ENCODE measurements at regions not wholly inside any gene's neighbourhood (a gene's known extent, or its start where the extent isn't known, plus 50 kb on each side); places are given as distances from the start of the nearest gene placed in this dataset.

DNA sequence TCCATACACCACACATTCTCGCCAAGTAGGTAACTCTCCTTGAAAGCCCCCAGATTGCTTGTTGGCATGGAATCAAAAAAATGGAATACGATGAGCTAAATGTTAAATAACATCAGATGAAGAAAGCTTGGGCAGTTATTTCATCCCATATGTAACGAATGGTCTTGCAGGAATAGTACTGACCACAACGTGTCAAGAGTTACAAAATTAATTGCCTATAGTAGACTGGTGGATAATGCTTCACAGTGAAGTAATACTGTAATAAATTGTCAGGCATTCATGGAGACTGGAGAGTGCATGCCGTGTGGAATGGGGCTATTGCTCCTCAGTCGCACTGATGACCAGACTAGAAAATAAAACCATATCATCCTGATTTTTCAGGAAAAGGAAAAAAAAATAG is 1628.7 kb downstream of the MAT2B start:
- no peak overlapping the region for H3K4me3 ChIP-seq (ENCODE audit: low read depth, low read length)
- DNase-seq (ENCODE audit: low read depth), result no peak
- TF ChIP-seq POLR2A (IDR thresholded peaks at IDR 0.05; ENCODE audit: extremely low read depth, insufficient read length) (no peak), MYC (IDR thresholded peaks at IDR 0.05; ENCODE audit: low read depth, low read length) (no peak)
- TF ChIP-seq, protein P1, sequence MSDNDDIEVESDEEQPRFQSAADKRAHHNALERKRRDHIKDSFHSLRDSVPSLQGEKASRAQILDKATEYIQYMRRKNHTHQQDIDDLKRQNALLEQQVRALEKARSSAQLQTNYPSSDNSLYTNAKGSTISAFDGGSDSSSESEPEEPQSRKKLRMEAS (IDR thresholded peaks at IDR 0.05; ENCODE audit: low read depth, low read length), result no peak

DNA sequence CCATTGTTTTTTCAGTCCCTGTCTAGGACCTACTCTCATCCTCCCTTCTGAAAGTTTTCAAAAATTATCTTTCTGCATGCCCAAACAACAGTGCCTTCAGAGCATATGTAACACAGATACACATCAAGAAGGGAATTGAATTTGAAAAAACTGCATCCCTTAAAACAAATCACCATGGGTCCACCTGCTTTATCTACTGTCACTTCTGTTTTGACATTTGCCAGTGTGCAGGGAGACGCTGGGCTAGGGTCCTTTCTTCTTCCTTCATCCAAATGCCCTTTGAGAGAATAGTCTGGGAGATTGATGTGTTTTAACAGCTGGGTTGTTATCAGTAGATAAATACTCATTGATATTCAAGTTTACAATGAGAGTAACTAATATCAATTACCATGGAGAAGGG is 1630.1 kb downstream of the MAT2B start:
- DNase-seq (ENCODE audit: low read depth), result no peak
- H3K4me3 ChIP-seq (ENCODE audit: low read depth, low read length), result no peak overlapping the region
- TF ChIP-seq POLR2A (IDR thresholded peaks at IDR 0.05; ENCODE audit: extremely low read depth, insufficient read length), result no peak
- TF ChIP-seq MYC (IDR thresholded peaks at IDR 0.05; ENCODE audit: low read depth, low read length), result no peak
- TF ChIP-seq, protein P2, sequence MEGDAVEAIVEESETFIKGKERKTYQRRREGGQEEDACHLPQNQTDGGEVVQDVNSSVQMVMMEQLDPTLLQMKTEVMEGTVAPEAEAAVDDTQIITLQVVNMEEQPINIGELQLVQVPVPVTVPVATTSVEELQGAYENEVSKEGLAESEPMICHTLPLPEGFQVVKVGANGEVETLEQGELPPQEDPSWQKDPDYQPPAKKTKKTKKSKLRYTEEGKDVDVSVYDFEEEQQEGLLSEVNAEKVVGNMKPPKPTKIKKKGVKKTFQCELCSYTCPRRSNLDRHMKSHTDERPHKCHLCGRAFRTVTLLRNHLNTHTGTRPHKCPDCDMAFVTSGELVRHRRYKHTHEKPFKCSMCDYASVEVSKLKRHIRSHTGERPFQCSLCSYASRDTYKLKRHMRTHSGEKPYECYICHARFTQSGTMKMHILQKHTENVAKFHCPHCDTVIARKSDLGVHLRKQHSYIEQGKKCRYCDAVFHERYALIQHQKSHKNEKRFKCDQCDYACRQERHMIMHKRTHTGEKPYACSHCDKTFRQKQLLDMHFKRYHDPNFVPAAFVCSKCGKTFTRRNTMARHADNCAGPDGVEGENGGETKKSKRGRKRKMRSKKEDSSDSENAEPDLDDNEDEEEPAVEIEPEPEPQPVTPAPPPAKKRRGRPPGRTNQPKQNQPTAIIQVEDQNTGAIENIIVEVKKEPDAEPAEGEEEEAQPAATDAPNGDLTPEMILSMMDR (IDR thresholded peaks at IDR 0.05; ENCODE audit: low read depth, low read length), result no peak
- TF ChIP-seq, protein P1 (IDR thresholded peaks at IDR 0.05; ENCODE audit: low read depth, low read length), result no peak

DNA sequence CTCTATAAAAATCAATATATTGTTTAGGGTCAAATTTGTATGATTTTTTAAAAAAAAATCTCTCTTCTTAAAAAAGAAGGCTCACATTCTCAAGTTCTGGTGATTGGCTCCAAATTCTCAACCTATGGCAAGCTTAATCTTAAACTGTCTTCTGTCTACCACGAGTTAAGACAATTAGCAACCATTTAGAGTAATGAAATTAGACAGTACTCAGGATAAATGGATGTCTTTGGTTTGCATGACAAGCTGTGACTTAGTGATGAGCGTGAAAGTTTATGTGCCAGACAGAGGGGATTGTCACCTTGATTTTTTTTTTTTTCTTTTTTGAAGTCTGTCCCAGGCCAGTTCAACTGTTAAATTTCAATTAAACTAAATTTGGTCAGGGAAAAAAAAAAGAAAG is 1632.3 kb downstream of the MAT2B start:
- TF ChIP-seq, protein P1 (IDR thresholded peaks at IDR 0.05; ENCODE audit: low read depth, low read length), result no peak
- TF ChIP-seq, protein P2 (IDR thresholded peaks at IDR 0.05; ENCODE audit: low read depth, low read length), result no peak
- no peak for TF ChIP-seq POLR2A (IDR thresholded peaks at IDR 0.05; ENCODE audit: extremely low read depth, insufficient read length)
- TF ChIP-seq MYC (IDR thresholded peaks at IDR 0.05; ENCODE audit: low read depth, low read length), result no peak
- no peak overlapping the region for H3K4me3 ChIP-seq (ENCODE audit: low read depth, low read length)
- DNase-seq (ENCODE audit: low read depth), result no peak

DNA sequence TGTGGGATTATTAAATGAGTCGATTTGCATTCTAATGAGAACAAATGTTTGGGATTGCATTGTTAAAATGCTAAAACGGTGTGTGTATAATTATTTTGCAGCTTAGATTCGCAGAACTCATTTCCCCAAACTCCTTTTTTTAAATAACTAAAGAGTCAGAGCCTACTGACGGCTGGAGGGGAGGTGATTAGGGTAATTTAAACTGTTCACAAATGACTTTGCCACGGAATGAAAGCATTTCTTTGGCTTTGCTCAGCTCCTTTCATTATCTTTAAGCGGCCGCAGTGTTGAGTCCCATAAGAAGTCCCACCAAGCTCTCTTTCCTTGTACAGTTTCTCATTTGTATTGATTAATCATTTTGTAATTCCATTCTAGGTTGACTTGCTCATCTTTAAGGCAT is 1632.8 kb downstream of the MAT2B start:
- no peak overlapping the region for H3K4me3 ChIP-seq (ENCODE audit: low read depth, low read length)
- no peak for TF ChIP-seq MYC (IDR thresholded peaks at IDR 0.05; ENCODE audit: low read depth, low read length)
- TF ChIP-seq POLR2A (IDR thresholded peaks at IDR 0.05; ENCODE audit: extremely low read depth, insufficient read length), result no peak
- TF ChIP-seq, protein P2 (IDR thresholded peaks at IDR 0.05; ENCODE audit: low read depth, low read length), result no peak
- TF ChIP-seq, protein P1 (IDR thresholded peaks at IDR 0.05; ENCODE audit: low read depth, low read length), result no peak
- DNase-seq (ENCODE audit: low read depth), result no peak

DNA sequence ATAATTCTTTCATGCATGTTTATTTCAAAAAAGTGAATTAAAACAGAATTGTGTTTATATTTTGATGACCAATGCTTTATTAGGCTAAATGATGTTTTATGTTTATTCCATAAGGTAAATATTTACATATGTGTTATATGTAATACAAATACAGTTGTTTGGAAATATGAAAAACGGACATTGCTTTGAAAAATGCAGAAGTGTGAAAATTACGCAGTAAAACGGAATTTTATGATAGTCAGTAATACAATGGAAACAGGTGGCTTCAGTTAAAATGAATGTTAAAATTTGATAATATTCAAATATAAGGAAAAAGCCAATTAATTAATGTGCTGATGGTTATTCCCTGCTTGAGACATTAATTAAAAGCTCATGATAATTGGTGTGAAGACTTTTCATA is 1633.8 kb downstream of the MAT2B start:
- no peak overlapping the region for H3K4me3 ChIP-seq (ENCODE audit: low read depth, low read length)
- TF ChIP-seq, protein P1 (IDR thresholded peaks at IDR 0.05; ENCODE audit: low read depth, low read length), result no peak
- TF ChIP-seq, protein P2 (IDR thresholded peaks at IDR 0.05; ENCODE audit: low read depth, low read length), result no peak
- TF ChIP-seq POLR2A (IDR thresholded peaks at IDR 0.05; ENCODE audit: extremely low read depth, insufficient read length) (no peak), MYC (IDR thresholded peaks at IDR 0.05; ENCODE audit: low read depth, low read length) (no peak)
- DNase-seq (ENCODE audit: low read depth), result no peak

DNA sequence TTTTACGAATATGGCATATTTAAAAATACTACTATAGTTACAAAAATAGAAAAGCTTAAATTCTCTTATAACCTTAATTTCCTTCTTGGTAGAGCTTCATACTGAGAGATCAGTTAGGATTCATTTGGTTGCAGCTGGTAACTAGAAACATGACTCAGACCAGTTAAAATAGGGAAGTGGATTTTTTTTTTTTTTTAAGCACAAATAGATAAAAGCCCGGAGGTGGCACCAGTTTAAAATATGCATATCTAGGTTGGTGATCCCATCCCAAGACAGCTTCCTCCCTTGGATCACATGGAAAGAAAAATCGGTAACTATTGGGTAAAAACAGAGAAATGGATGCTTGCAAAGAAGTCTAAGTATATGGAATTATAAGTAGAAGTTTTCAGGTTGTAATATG is 1634.3 kb downstream of the MAT2B start:
- peak; percentile 78 for DNase-seq (ENCODE audit: low read depth)
- peak overlapping the region; percentile 12 for H3K4me3 ChIP-seq (ENCODE audit: low read depth, low read length)
- TF ChIP-seq, protein P2 (IDR thresholded peaks at IDR 0.05; ENCODE audit: low read depth, low read length), result no peak
- TF ChIP-seq, protein P1 (IDR thresholded peaks at IDR 0.05; ENCODE audit: low read depth, low read length), result no peak
- TF ChIP-seq MYC (IDR thresholded peaks at IDR 0.05; ENCODE audit: low read depth, low read length) (no peak), POLR2A (IDR thresholded peaks at IDR 0.05; ENCODE audit: extremely low read depth, insufficient read length) (no peak)

All from NB4 (cell line).